ENCODE measurements at regions not wholly inside any gene's neighbourhood (a gene's known extent, or its start where the extent isn't known, plus 50 kb on each side); places are given as distances from the start of the nearest gene placed in this dataset.

- Mint-ChIP-seq H3K9me3 (ENCODE audit: unreplicated experiment) (peaks cover 24% of the 10 kb centered on the region), H3K36me3 (ENCODE audit: low read depth, unreplicated experiment) (no peaks in the 10 kb centered on the region), H3K27ac (ENCODE audit: unreplicated experiment) (no peak overlapping the region), H3K4me3 (ENCODE audit: unreplicated experiment) (no peak overlapping the region), H3K27me3 (ENCODE audit: unreplicated experiment) (peaks cover 11% of the 10 kb centered on the region), H3K4me1 (ENCODE audit: unreplicated experiment) (no peaks in the 10 kb centered on the region)
- no peak for DNase-seq (ENCODE audit: low spot score)
- TF ChIP-seq, protein P1, sequence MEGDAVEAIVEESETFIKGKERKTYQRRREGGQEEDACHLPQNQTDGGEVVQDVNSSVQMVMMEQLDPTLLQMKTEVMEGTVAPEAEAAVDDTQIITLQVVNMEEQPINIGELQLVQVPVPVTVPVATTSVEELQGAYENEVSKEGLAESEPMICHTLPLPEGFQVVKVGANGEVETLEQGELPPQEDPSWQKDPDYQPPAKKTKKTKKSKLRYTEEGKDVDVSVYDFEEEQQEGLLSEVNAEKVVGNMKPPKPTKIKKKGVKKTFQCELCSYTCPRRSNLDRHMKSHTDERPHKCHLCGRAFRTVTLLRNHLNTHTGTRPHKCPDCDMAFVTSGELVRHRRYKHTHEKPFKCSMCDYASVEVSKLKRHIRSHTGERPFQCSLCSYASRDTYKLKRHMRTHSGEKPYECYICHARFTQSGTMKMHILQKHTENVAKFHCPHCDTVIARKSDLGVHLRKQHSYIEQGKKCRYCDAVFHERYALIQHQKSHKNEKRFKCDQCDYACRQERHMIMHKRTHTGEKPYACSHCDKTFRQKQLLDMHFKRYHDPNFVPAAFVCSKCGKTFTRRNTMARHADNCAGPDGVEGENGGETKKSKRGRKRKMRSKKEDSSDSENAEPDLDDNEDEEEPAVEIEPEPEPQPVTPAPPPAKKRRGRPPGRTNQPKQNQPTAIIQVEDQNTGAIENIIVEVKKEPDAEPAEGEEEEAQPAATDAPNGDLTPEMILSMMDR (IDR thresholded peaks at IDR 0.05; ENCODE audit: unreplicated experiment) = no peak
Observed at GRCh38 chr1:4509206-4509605, 145.2 kb upstream of the AJAP1 start.

- H3K36me3 Mint-ChIP-seq (ENCODE audit: low read depth, unreplicated experiment) = peaks cover 6% of the 10 kb centered on the region
- no peaks in the 10 kb centered on the region for H3K4me1 Mint-ChIP-seq (ENCODE audit: unreplicated experiment)
Observed at GRCh38 chr1:4510276-4510691, 144.1 kb upstream of the AJAP1 start.

DNA sequence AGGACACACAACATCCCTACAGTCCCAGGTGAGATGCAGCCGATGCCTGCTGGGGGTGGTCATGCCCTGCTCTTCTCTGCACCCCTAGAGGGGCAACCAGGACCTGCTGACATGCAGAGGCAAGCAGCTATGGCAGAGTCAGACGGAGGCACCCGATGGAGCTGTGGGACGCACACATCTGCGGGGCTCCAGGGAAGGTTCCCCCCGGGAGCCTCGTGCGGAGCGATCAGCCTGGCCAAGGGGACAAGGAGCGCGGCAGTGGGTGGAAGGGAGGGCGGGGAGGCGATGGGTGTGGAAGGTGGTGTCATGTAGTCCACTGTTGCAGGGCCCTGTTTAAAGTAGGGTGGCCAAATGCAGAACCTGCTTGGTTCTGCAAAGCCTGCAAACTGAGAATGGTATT is 143.0 kb upstream of the AJAP1 start:
- peaks cover 14% of the 10 kb centered on the region for H3K27me3 Mint-ChIP-seq (ENCODE audit: unreplicated experiment)
- H3K36me3 Mint-ChIP-seq (ENCODE audit: low read depth, unreplicated experiment) = peaks cover 6% of the 10 kb centered on the region
- no peaks in the 10 kb centered on the region for H3K4me1 Mint-ChIP-seq (ENCODE audit: unreplicated experiment)
- no peak overlapping the region for H3K4me3 Mint-ChIP-seq (ENCODE audit: unreplicated experiment)
- no peak overlapping the region for H3K27ac Mint-ChIP-seq (ENCODE audit: unreplicated experiment)
- TF ChIP-seq, protein P1 (IDR thresholded peaks at IDR 0.05; ENCODE audit: unreplicated experiment) = no peak
- peaks cover 42% of the 10 kb centered on the region for H3K9me3 Mint-ChIP-seq (ENCODE audit: unreplicated experiment)
- no peak for DNase-seq (ENCODE audit: low spot score)

More at GRCh38 chr1:4510276-4510691, 144.1 kb upstream of the AJAP1 start:
- no peak overlapping the region for H3K27ac Mint-ChIP-seq (ENCODE audit: unreplicated experiment)
- TF ChIP-seq, protein P1 (IDR thresholded peaks at IDR 0.05; ENCODE audit: unreplicated experiment) = no peak
- no peak overlapping the region for H3K4me3 Mint-ChIP-seq (ENCODE audit: unreplicated experiment)
- peaks cover 35% of the 10 kb centered on the region for H3K9me3 Mint-ChIP-seq (ENCODE audit: unreplicated experiment)
- DNase-seq (ENCODE audit: low spot score) = no peak
- peaks cover 14% of the 10 kb centered on the region for H3K27me3 Mint-ChIP-seq (ENCODE audit: unreplicated experiment)

DNA sequence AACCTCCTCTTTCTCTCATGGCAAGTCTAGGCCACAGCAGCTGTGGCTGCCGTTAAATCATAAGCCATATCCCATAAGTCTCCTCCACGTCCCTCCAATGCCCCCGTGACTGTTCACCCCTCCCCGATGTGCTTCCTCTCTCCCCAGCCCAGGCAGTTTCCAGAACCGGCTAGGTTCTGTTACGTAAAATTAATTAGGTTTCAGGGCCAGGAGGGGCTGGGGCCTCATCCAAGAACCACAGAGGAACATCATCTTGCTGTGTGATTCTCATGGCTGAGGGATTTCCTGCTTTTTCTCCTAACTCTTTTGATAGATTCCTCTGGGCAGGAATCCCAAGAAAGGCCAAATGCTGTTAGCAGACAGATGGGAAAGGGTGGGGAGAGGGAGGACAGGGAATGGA is 141.8 kb upstream of the AJAP1 start:
- peaks cover 13% of the 10 kb centered on the region for H3K27me3 Mint-ChIP-seq (ENCODE audit: unreplicated experiment)
- H3K9me3 Mint-ChIP-seq (ENCODE audit: unreplicated experiment) = peaks cover 39% of the 10 kb centered on the region
- H3K27ac Mint-ChIP-seq (ENCODE audit: unreplicated experiment) = no peak overlapping the region
- no peaks in the 10 kb centered on the region for H3K4me1 Mint-ChIP-seq (ENCODE audit: unreplicated experiment)
- no peak overlapping the region for H3K4me3 Mint-ChIP-seq (ENCODE audit: unreplicated experiment)
- H3K36me3 Mint-ChIP-seq (ENCODE audit: low read depth, unreplicated experiment) = peaks cover 9% of the 10 kb centered on the region
- no peak for DNase-seq (ENCODE audit: low spot score)
- TF ChIP-seq, protein P1 (IDR thresholded peaks at IDR 0.05; ENCODE audit: unreplicated experiment) = no peak

DNA sequence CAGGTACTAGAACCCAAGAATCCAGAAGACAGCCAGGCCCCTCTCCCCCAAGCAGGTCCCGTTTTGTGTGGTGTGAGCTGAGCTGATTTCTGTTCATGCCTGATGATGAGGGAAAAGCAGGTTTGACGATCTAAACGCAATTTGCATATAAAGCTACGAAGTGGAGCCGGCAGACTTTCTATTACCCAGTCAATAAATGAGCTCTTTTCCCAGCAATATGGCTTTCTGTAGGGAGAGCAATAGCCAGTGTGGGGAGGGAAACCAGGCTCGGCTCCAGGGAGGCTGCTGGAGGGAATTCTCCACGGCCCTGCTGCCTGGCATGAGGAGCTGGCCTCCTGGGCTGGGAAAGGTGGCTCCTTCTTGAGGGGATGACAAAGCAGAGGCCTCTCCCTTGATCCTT is 140.7 kb upstream of the AJAP1 start:
- TF ChIP-seq, protein P1 (IDR thresholded peaks at IDR 0.05; ENCODE audit: unreplicated experiment) = no peak
- Mint-ChIP-seq H3K4me1 (ENCODE audit: unreplicated experiment) (no peaks in the 10 kb centered on the region), H3K27ac (ENCODE audit: unreplicated experiment) (no peak overlapping the region), H3K27me3 (ENCODE audit: unreplicated experiment) (peaks cover 11% of the 10 kb centered on the region), H3K4me3 (ENCODE audit: unreplicated experiment) (no peak overlapping the region), H3K36me3 (ENCODE audit: low read depth, unreplicated experiment) (peaks cover 19% of the 10 kb centered on the region), H3K9me3 (ENCODE audit: unreplicated experiment) (peaks cover 49% of the 10 kb centered on the region)
- DNase-seq (ENCODE audit: low spot score) = no peak
